Prostate gland (tissue), 2 donors: ENCODE measurements at regions not wholly inside any gene's neighbourhood (a gene's known extent, or its start where the extent isn't known, plus 50 kb on each side); places are given as distances from the start of the nearest gene placed in this dataset.

Source experiments
- DNase-seq: peaks from one replicate; pipeline ENCODE4 v3.0.0-alpha.2; 2019; ENCODE audit warnings: low spot score
- H3K27ac ChIP-seq, 2 donors: fragments of 200-600 bp; sonication (generic); 2 replicates each; pipeline ENCODE4 v1.5.1; 2017 to 2019
- H3K27me3 ChIP-seq: fragments of 200-600 bp; sonication (generic); replicated peaks from 2 replicates; pipeline ENCODE4 v1.5.1; 2019; ENCODE audit not compliant: insufficient read depth
- H3K36me3 ChIP-seq, 2 donors: fragments of 200-600 bp; sonication (generic); 1 replicate in 1 of 2; 2 replicates in 1 of 2; pipeline versions ENCODE4 v1.5.1 to v1.8.1; 2017 to 2019
- H3K4me1 ChIP-seq: fragments of 200-600 bp; sonication (generic); replicated peaks from 2 replicates; pipeline ENCODE4 v1.5.1; 2019
- H3K4me3 ChIP-seq, 2 donors: fragments of 200-600 bp; sonication (generic); 2 replicates each; pipeline ENCODE4 v1.5.1; 2017 to 2019
- H3K9me3 ChIP-seq: fragments of 200-600 bp; sonication (generic); 2 replicates; pipeline ENCODE4 v1.5.1; 2017
- POLR2A ChIP-seq: fragments of 450-650 bp; IDR thresholded peaks from one replicate; pipeline ENCODE4 v1.6.1; 2016; ENCODE audit warnings: antibody characterized with exemption, mild to moderate bottlenecking
- POLR2AphosphoS5 ChIP-seq: sonication (generic); formaldehyde crosslinking; IDR thresholded peaks from one replicate; pipeline ENCODE4 v1.6.1; 2017; ENCODE audit warnings: antibody characterized with exemption
- WGBS: methylation state at CpG from one replicate; pipeline ENCODE4 v1.1.5; 2018; 5-methylcytosine and 5-hydroxymethylcytosine counted together
- intact Hi-C: fragments of 100-400 bp; cut with DNase I; formaldehyde crosslinking; loops from one replicate; pipeline ENCODE4 v1.14.2; 2022
- TF ChIP-seq, protein P1 (sequence below), 4 experiments: fragments of 200-600 bp in 2 of 4; fragments of 450-650 bp in 2 of 4; sonication (generic) in 2 of 4; IDR thresholded peaks; 1 replicate in 3 of 4; 2 replicates in 1 of 4; pipeline ENCODE4 v1.5.1; 2016 to 2019; ENCODE audit warnings: antibody characterized with exemption in 4 of 4, mild to moderate bottlenecking in 2 of 4, moderate library complexity in 2 of 4

DNA sequence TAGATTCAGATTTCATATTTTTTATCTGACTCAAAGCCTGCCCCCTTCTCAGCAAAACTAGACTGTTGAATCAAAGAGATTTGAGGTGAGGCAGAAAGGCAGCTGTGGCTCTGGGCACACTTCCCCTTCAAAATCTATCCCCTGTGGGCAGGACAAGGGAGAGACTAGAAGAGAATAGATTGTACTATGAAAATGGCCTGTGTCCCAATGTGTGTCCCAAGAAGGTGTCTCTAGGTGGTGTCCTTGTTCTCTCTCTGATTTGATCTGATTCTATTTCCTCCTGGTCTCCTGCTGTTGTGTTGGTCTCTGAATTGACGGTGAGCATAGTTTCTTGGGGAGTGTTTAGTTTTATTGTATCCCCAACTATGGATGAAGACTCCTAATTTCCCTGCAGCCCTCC, 565.8 kb upstream of the ATP2B1 start:
- H3K9me3 ChIP-seq: no peaks in the 10 kb centered on the region
- intact Hi-C loops: no loop called here
- H3K27ac ChIP-seq: no peak overlapping the region
- H3K27me3 ChIP-seq: no peaks in the 10 kb centered on the region
- DNase-seq: no peak
- TF ChIP-seq POLR2A (no peak), POLR2AphosphoS5 (no peak)
- TF ChIP-seq, protein P1, sequence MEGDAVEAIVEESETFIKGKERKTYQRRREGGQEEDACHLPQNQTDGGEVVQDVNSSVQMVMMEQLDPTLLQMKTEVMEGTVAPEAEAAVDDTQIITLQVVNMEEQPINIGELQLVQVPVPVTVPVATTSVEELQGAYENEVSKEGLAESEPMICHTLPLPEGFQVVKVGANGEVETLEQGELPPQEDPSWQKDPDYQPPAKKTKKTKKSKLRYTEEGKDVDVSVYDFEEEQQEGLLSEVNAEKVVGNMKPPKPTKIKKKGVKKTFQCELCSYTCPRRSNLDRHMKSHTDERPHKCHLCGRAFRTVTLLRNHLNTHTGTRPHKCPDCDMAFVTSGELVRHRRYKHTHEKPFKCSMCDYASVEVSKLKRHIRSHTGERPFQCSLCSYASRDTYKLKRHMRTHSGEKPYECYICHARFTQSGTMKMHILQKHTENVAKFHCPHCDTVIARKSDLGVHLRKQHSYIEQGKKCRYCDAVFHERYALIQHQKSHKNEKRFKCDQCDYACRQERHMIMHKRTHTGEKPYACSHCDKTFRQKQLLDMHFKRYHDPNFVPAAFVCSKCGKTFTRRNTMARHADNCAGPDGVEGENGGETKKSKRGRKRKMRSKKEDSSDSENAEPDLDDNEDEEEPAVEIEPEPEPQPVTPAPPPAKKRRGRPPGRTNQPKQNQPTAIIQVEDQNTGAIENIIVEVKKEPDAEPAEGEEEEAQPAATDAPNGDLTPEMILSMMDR (IDR thresholded peaks at IDR 0.05): no peak
- H3K36me3 ChIP-seq: no peaks in the 10 kb centered on the region
- WGBS: 77% methylated on average over 1 of the region's 1 CpG
- no peak overlapping the region for H3K4me3 ChIP-seq
- no peaks in the 10 kb centered on the region for H3K4me1 ChIP-seq

DNA sequence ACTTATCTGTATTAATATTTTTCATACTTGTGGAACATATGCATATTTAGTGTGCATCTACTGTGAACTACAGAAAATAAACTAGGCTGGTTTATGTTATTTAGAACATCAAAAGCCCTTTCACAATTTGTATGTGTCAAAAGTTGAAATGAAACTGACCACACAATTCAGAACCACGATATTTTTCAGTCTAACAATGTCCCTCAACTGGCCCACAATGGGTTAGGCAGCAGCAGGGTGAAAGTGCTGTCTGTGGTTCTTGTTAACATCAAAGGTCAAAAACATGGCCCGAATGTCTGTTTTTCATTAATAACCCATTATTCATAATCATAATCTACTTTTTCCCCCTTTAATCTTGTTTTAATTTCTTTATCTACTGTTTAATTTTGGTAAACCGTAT, 559.9 kb upstream of the ATP2B1 start:
- no peak for DNase-seq
- Histone ChIP-seq H3K36me3 (no peaks in the 10 kb centered on the region), H3K27me3 (no peaks in the 10 kb centered on the region), H3K4me3 (no peak overlapping the region), H3K9me3 (no peaks in the 10 kb centered on the region), H3K27ac (no peak overlapping the region), H3K4me1 (no peaks in the 10 kb centered on the region)
- 77% methylated on average over 3 of the region's 3 CpGs for WGBS
- intact Hi-C loops: no loop called here
- TF ChIP-seq POLR2A: no peak
- TF ChIP-seq, protein P1 (IDR thresholded peaks at IDR 0.05): no peak
- no peak for TF ChIP-seq POLR2AphosphoS5

DNA sequence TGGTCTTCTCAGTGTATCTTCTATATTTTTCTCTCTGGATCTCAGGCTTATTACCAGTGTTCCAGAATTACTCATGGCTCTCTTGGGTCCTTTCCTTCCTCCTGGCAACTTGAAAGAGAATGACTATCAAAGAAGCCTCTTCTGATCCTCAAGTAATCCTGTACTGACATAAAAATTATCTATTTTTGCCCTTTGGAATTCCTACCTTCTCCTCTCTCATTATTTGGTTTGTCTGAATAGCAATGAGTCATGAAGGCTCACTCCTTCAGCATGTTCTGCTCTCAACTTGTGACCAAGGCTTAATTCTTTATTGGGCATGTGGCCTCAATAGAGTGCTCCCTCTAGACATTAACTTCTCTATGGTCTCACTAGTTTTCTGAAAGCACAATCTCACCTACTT, 553.6 kb upstream of the ATP2B1 start:
- Histone ChIP-seq H3K36me3 (no peaks in the 10 kb centered on the region), H3K4me3 (no peak overlapping the region), H3K27ac (no peak overlapping the region), H3K9me3 (no peaks in the 10 kb centered on the region), H3K27me3 (no peaks in the 10 kb centered on the region), H3K4me1 (no peaks in the 10 kb centered on the region)
- TF ChIP-seq POLR2A (no peak), POLR2AphosphoS5 (no peak)
- TF ChIP-seq, protein P1 (IDR thresholded peaks at IDR 0.05): no peak
- intact Hi-C loops: no loop called here
- DNase-seq: no peak

- no peaks in the 10 kb centered on the region for H3K4me1 ChIP-seq
- no peak overlapping the region for H3K27ac ChIP-seq
- no peak overlapping the region for H3K4me3 ChIP-seq
- no peaks in the 10 kb centered on the region for H3K36me3 ChIP-seq
- no peaks in the 10 kb centered on the region for H3K9me3 ChIP-seq
- TF ChIP-seq, protein P1 (IDR thresholded peaks at IDR 0.05): no peak
- no peak for TF ChIP-seq POLR2AphosphoS5
- TF ChIP-seq POLR2A: no peak
- no peak for DNase-seq
- intact Hi-C loops: no loop called here
- no peaks in the 10 kb centered on the region for H3K27me3 ChIP-seq
These were observed 552.6 kb upstream of the ATP2B1 start for GRCh38 chr12:90261283-90261682.

DNA sequence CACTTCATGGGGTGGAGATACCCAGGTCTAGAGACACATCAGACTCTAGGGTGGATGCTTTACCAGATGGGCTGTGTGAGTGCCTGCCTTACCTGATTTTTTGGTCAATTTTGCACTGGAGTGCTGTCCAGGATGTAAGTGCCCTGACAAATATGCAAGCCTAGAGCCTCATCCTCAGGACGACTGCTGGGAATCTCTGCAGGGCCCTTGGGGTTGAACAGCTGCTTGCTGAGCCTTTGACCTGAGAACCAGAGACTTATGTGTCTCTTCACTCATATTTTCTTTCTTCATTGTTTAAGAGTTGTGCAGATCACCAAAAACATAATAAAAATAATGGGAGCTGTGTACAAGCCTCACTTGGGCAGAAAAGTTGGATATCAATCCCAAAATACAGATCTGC, 551.5 kb upstream of the ATP2B1 start:
- H3K36me3 ChIP-seq: no peaks in the 10 kb centered on the region
- H3K27ac ChIP-seq: no peak overlapping the region
- DNase-seq: no peak
- TF ChIP-seq POLR2AphosphoS5 (no peak), POLR2A (no peak)
- TF ChIP-seq, protein P1 (IDR thresholded peaks at IDR 0.05): no peak
- no peaks in the 10 kb centered on the region for H3K9me3 ChIP-seq
- WGBS: 88% methylated on average over 1 of the region's 1 CpG
- H3K4me1 ChIP-seq: no peaks in the 10 kb centered on the region
- intact Hi-C loops: no loop called here
- H3K27me3 ChIP-seq: no peaks in the 10 kb centered on the region
- no peak overlapping the region for H3K4me3 ChIP-seq
